ENCODE measurements at regions not wholly inside any gene's neighbourhood (a gene's known extent, or its start where the extent isn't known, plus 50 kb on each side); places are given as distances from the start of the nearest gene placed in this dataset.

DNA sequence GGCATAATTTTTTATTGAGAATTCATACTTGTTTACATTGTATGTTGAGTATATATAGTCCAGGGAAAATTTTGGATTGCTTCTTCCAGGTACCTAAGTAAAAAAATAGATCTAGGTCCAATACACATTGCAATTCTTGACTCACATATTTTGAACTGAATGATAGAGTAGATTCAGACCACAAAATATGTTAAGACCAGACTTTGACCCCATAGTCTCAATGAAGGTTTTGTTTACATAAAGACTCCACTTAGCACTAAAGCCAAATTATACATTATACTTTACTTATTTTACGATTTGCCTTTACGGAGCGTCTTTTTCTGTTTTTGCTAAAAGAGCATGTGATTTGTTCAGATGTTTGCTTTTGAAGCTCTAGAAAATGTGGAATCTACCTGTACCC is 144.1 kb upstream of the PTCHD4 start:
- TF ChIP-seq POLR2AphosphoS5 (IDR thresholded peaks at IDR 0.05; ENCODE audit: low read depth), result no peak
- no peak for TF ChIP-seq SPI1 (IDR thresholded peaks at IDR 0.05; ENCODE audit: borderline replicate concordance, low read depth)
- TF ChIP-seq, protein P1, sequence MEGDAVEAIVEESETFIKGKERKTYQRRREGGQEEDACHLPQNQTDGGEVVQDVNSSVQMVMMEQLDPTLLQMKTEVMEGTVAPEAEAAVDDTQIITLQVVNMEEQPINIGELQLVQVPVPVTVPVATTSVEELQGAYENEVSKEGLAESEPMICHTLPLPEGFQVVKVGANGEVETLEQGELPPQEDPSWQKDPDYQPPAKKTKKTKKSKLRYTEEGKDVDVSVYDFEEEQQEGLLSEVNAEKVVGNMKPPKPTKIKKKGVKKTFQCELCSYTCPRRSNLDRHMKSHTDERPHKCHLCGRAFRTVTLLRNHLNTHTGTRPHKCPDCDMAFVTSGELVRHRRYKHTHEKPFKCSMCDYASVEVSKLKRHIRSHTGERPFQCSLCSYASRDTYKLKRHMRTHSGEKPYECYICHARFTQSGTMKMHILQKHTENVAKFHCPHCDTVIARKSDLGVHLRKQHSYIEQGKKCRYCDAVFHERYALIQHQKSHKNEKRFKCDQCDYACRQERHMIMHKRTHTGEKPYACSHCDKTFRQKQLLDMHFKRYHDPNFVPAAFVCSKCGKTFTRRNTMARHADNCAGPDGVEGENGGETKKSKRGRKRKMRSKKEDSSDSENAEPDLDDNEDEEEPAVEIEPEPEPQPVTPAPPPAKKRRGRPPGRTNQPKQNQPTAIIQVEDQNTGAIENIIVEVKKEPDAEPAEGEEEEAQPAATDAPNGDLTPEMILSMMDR (IDR thresholded peaks at IDR 0.05; ENCODE audit: insufficient read depth, low read length), result no peak
- TF ChIP-seq, protein P2, sequence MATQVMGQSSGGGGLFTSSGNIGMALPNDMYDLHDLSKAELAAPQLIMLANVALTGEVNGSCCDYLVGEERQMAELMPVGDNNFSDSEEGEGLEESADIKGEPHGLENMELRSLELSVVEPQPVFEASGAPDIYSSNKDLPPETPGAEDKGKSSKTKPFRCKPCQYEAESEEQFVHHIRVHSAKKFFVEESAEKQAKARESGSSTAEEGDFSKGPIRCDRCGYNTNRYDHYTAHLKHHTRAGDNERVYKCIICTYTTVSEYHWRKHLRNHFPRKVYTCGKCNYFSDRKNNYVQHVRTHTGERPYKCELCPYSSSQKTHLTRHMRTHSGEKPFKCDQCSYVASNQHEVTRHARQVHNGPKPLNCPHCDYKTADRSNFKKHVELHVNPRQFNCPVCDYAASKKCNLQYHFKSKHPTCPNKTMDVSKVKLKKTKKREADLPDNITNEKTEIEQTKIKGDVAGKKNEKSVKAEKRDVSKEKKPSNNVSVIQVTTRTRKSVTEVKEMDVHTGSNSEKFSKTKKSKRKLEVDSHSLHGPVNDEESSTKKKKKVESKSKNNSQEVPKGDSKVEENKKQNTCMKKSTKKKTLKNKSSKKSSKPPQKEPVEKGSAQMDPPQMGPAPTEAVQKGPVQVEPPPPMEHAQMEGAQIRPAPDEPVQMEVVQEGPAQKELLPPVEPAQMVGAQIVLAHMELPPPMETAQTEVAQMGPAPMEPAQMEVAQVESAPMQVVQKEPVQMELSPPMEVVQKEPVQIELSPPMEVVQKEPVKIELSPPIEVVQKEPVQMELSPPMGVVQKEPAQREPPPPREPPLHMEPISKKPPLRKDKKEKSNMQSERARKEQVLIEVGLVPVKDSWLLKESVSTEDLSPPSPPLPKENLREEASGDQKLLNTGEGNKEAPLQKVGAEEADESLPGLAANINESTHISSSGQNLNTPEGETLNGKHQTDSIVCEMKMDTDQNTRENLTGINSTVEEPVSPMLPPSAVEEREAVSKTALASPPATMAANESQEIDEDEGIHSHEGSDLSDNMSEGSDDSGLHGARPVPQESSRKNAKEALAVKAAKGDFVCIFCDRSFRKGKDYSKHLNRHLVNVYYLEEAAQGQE (IDR thresholded peaks at IDR 0.05; ENCODE audit: insufficient replicate concordance, low read depth), result no peak
- TF ChIP-seq GABPA (IDR thresholded peaks at IDR 0.05; ENCODE audit: low read depth), result no peak
- DNase-seq (ENCODE audit: low read depth in 1 of 2, low spot score in 1 of 2), result no peak
- Histone ChIP-seq H3K4me3 (replicated peaks; ENCODE audit: insufficient read depth, low read length) (no peak overlapping the region), H3K27ac (replicated peaks) (no peak overlapping the region), H3K27me3 (ENCODE audit: insufficient read depth, poor library complexity, severe bottlenecking) (no peaks in the 10 kb centered on the region)

GRCh38 chr6:48249071-48249470 is 138.1 kb upstream of the PTCHD4 start:
- DNase-seq (ENCODE audit: low read depth in 1 of 2, low spot score in 1 of 2), result no peak
- Histone ChIP-seq H3K27ac (replicated peaks) (no peak overlapping the region), H3K27me3 (ENCODE audit: insufficient read depth, poor library complexity, severe bottlenecking) (no peaks in the 10 kb centered on the region), H3K4me3 (replicated peaks; ENCODE audit: insufficient read depth, low read length) (no peak overlapping the region)
- TF ChIP-seq POLR2AphosphoS5 (IDR thresholded peaks at IDR 0.05; ENCODE audit: low read depth) (no peak), SPI1 (IDR thresholded peaks at IDR 0.05; ENCODE audit: borderline replicate concordance, low read depth) (no peak), GABPA (IDR thresholded peaks at IDR 0.05; ENCODE audit: low read depth) (no peak)
- TF ChIP-seq, protein P1 (IDR thresholded peaks at IDR 0.05; ENCODE audit: insufficient read depth, low read length), result no peak
- TF ChIP-seq, protein P2 (IDR thresholded peaks at IDR 0.05; ENCODE audit: insufficient replicate concordance, low read depth), result no peak

DNA sequence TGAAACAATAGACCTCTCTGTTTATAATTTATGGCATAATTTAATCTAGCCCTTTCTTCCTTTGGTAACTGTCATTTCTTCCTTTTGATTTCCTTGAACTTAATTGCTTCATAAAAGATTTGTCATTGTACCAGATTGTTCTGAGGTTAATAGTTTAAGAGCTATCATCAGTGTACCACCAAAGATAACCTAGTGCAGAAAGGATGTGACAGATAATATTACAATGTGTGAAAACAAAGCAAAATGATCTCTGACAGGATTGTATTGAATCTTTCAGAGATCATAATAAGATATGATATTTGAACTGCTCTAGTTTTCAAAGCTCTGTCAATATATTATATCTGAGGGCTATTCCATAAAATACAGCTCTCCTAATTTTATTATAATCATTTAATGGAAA is 132.1 kb upstream of the PTCHD4 start:
- no peak for TF ChIP-seq POLR2AphosphoS5 (IDR thresholded peaks at IDR 0.05; ENCODE audit: low read depth)
- TF ChIP-seq SPI1 (IDR thresholded peaks at IDR 0.05; ENCODE audit: borderline replicate concordance, low read depth), result no peak
- TF ChIP-seq, protein P2 (IDR thresholded peaks at IDR 0.05; ENCODE audit: insufficient replicate concordance, low read depth), result no peak
- TF ChIP-seq, protein P1 (IDR thresholded peaks at IDR 0.05; ENCODE audit: insufficient read depth, low read length), result no peak
- no peak for TF ChIP-seq GABPA (IDR thresholded peaks at IDR 0.05; ENCODE audit: low read depth)
- no peak for DNase-seq (ENCODE audit: low read depth in 1 of 2, low spot score in 1 of 2)
- no peak overlapping the region for H3K4me3 ChIP-seq (replicated peaks; ENCODE audit: insufficient read depth, low read length)
- no peak overlapping the region for H3K27ac ChIP-seq (replicated peaks)
- H3K27me3 ChIP-seq (ENCODE audit: insufficient read depth, poor library complexity, severe bottlenecking), result no peaks in the 10 kb centered on the region
